ENCODE measurements at regions not wholly inside any gene's neighbourhood (a gene's known extent, or its start where the extent isn't known, plus 50 kb on each side); places are given as distances from the start of the nearest gene placed in this dataset.

- TF ChIP-seq MYC (IDR thresholded peaks at IDR 0.05; ENCODE audit: low read depth, low read length): no peak
- no peak for TF ChIP-seq MAX (IDR thresholded peaks at IDR 0.05; ENCODE audit: low read depth, low read length)
- TF ChIP-seq POLR2A (IDR thresholded peaks at IDR 0.05; ENCODE audit: extremely low read depth, insufficient read length): no peak
- no peak for TF ChIP-seq CTCF (IDR thresholded peaks at IDR 0.05; ENCODE audit: low read depth, low read length)
Measured at GRCh38 chr13:40345654-40346372, 320.6 kb downstream of the FOXO1 start.

Data from NB4 (cell line).